Glutamatergic neuron (in vitro differentiated cells): ENCODE measurements at regions not wholly inside any gene's neighbourhood (a gene's known extent, or its start where the extent isn't known, plus 50 kb on each side); places are given as distances from the start of the nearest gene placed in this dataset.

Experiments used
- DNase-seq: peaks from one replicate; pipeline ENCODE4 v3.0.0; 2022
- H3K27ac Mint-ChIP-seq: one replicate; pipeline ENCODE4 v1.8.0; 2020; ENCODE audit warnings: mild to moderate bottlenecking, mixed read lengths, inconsistent platforms; ENCODE audit not compliant: unreplicated experiment
- H3K27me3 Mint-ChIP-seq: one replicate; pipeline ENCODE4 v1.8.0; 2020; ENCODE audit warnings: mild to moderate bottlenecking, moderate library complexity, mixed read lengths, inconsistent platforms; ENCODE audit not compliant: unreplicated experiment
- H3K36me3 Mint-ChIP-seq: one replicate; pipeline ENCODE4 v1.8.0; 2020; ENCODE audit warnings: mild to moderate bottlenecking, mixed read lengths, inconsistent platforms; ENCODE audit not compliant: unreplicated experiment
- H3K4me1 Mint-ChIP-seq: one replicate; pipeline ENCODE4 v1.8.0; 2020; ENCODE audit warnings: mild to moderate bottlenecking, low read depth, mixed read lengths, inconsistent platforms; ENCODE audit not compliant: unreplicated experiment
- H3K4me3 Mint-ChIP-seq: one replicate; pipeline ENCODE4 v1.8.0; 2020; ENCODE audit warnings: mild to moderate bottlenecking, mixed read lengths, inconsistent platforms; ENCODE audit not compliant: unreplicated experiment
- H3K9me3 Mint-ChIP-seq: one replicate; pipeline ENCODE4 v1.8.0; 2020; ENCODE audit warnings: mild to moderate bottlenecking, moderate library complexity, mixed read lengths, inconsistent platforms; ENCODE audit not compliant: unreplicated experiment
- TF ChIP-seq, protein P1 (sequence below): fragments of 200-600 bp; sonication (generic); IDR thresholded peaks from one replicate; pipeline ENCODE4 v1.5.0; 2021; ENCODE audit not compliant: partially characterized antibody, unreplicated experiment

DNA sequence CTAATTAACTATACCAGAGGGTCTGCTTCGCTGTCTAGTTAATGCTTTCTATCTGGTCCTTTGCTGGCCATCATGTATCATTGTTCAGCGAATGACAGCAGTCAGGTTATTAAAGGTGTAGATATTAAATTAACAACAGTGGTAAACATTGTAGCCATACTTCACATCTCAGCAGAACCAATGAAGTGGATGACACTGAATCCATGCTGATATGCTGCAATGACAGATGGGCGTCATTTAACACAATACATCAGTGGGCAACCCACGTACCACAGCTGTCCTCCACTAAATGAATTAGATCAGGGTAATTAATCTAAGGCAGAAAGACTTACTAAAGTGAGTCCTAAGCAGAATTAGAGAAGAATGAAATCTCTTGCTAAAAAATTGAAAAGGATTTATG, 767.2 kb downstream of the NXPH1 start:
- peaks cover 3% of the 10 kb centered on the region for H3K27me3 Mint-ChIP-seq
- peak; percentile 18 for DNase-seq
- peak overlapping the region; percentile 95 for H3K27ac Mint-ChIP-seq
- H3K4me1 Mint-ChIP-seq, result peaks cover 18% of the 10 kb centered on the region
- H3K36me3 Mint-ChIP-seq, result no peaks in the 10 kb centered on the region
- H3K4me3 Mint-ChIP-seq, result peak overlapping the region; percentile 67
- TF ChIP-seq, protein P1, sequence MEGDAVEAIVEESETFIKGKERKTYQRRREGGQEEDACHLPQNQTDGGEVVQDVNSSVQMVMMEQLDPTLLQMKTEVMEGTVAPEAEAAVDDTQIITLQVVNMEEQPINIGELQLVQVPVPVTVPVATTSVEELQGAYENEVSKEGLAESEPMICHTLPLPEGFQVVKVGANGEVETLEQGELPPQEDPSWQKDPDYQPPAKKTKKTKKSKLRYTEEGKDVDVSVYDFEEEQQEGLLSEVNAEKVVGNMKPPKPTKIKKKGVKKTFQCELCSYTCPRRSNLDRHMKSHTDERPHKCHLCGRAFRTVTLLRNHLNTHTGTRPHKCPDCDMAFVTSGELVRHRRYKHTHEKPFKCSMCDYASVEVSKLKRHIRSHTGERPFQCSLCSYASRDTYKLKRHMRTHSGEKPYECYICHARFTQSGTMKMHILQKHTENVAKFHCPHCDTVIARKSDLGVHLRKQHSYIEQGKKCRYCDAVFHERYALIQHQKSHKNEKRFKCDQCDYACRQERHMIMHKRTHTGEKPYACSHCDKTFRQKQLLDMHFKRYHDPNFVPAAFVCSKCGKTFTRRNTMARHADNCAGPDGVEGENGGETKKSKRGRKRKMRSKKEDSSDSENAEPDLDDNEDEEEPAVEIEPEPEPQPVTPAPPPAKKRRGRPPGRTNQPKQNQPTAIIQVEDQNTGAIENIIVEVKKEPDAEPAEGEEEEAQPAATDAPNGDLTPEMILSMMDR, result no peak
- peaks cover 9% of the 10 kb centered on the region for H3K9me3 Mint-ChIP-seq

DNA sequence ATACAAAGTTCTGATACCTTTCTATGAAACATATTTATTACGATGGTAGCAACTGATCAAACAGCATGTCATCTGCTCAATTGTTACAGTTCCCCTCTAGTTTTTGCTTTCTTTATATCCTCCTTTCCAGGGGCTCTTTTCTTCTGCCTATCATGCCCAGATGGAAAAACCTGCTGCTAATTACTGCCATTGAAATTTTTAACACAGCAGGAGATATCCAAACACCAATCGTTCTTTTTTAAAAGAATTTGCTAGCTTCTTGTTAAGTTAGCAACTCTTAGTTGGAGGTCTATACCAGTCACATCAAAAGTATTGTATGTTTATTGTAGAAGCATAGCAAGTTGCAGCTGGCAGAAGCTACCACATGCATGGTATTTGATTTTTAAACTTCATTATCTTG, 768.5 kb downstream of the NXPH1 start:
- Mint-ChIP-seq H3K27me3 (peaks cover 3% of the 10 kb centered on the region), H3K27ac (peak overlapping the region; percentile 94)

DNA sequence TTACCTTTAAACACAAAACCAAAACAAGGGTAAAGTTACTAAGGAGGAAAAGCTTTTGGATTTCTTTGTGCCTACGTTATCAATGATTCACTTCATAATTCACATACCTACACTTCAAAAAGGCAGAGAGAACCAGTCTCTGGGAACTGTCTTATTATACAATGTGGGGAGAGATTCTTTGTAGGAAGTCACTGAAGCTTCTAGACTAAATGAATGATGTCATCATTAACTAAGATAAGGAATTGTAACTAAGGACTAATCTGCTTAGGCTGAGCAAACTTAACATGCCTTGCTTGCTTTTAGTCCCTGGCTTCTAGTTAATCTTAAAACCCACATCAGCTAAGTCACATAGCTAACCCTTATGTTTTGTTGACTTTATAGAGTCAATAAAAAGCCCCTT, 771.2 kb downstream of the NXPH1 start:
- Mint-ChIP-seq H3K27me3 (peaks cover 3% of the 10 kb centered on the region), H3K4me3 (no peak overlapping the region), H3K4me1 (peaks cover 19% of the 10 kb centered on the region), H3K36me3 (no peaks in the 10 kb centered on the region), H3K9me3 (peaks cover 9% of the 10 kb centered on the region), H3K27ac (no peak overlapping the region)
- TF ChIP-seq, protein P1, result no peak
- no peak for DNase-seq

More for the DNA sequence above, 768.5 kb downstream of the NXPH1 start:
- no peak for DNase-seq
- Mint-ChIP-seq H3K4me1 (peaks cover 22% of the 10 kb centered on the region), H3K36me3 (no peaks in the 10 kb centered on the region), H3K9me3 (peaks cover 9% of the 10 kb centered on the region), H3K4me3 (peak overlapping the region; percentile 62)
- TF ChIP-seq, protein P1, result no peak

DNA sequence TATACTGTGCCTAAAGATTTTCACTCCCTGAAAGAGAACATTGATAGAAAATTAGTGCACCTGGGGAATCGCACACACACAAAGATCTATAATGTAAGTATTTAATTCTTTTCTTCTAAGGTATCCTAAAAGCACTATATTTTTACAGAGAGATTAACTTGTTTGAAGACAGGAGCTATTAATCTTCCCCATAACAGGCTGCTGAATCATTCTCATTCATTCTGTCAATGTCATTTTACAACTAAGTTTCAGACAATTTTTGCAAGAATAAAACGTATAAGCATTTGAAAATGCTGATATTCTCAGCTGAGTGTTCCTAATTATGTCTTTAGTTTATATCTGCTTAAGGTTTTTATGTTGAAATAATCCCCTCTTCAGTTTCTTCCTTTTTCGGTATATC, 776.7 kb downstream of the NXPH1 start:
- H3K4me1 Mint-ChIP-seq, result peaks cover 4% of the 10 kb centered on the region
- no peak overlapping the region for H3K4me3 Mint-ChIP-seq
- H3K27ac Mint-ChIP-seq, result no peak overlapping the region
- H3K36me3 Mint-ChIP-seq, result no peaks in the 10 kb centered on the region
- no peaks in the 10 kb centered on the region for H3K27me3 Mint-ChIP-seq
- no peaks in the 10 kb centered on the region for H3K9me3 Mint-ChIP-seq
- TF ChIP-seq, protein P1, result no peak
- DNase-seq, result no peak

DNA sequence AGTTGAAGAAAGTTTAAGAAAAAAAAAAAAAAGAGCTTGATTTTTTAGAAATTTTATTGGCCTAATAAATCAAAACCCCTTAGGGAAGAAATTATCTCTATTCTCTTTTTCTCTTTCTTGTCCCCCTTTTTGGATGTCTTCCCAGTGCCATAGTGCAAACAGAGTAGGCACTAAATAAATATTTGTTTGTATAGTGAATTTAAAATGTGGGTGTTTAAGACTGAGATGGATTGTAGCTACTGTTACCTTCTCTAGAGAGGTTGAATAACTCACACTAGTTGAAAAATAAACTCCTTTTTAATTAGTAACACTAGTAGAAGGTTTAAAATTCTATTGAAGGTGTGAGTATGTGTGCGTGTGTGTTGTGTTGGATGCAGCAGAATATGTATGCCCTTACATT, 783.8 kb downstream of the NXPH1 start:
- TF ChIP-seq, protein P1, result no peak
- Mint-ChIP-seq H3K9me3 (no peaks in the 10 kb centered on the region), H3K27me3 (no peaks in the 10 kb centered on the region), H3K4me1 (no peaks in the 10 kb centered on the region), H3K4me3 (no peak overlapping the region), H3K27ac (no peak overlapping the region), H3K36me3 (no peaks in the 10 kb centered on the region)
- no peak for DNase-seq
